Bronchial epithelial cell (primary cell): ENCODE measurements at regions not wholly inside any gene's neighbourhood (a gene's known extent, or its start where the extent isn't known, plus 50 kb on each side); places are given as distances from the start of the nearest gene placed in this dataset.
A peak's percentile ranks its signal among the peaks of the same experiment; 100 is the strongest.

Experiments used
- DNase-seq: peaks from one replicate; pipeline ENCODE4 v3.0.0-alpha.2; 2010; ENCODE audit warnings: low read depth
- FAIRE-seq: peaks from 2 replicates; lab custom pipeline; 2011; peaks lifted over from hg19 to GRCh38; lab: Jason Lieb, UNC
- H3K27me3 ChIP-seq: 2 replicates; pipeline ENCODE4 v1.5.1; 2011; ENCODE audit warnings: low read length; ENCODE audit not compliant: control insufficient read depth, insufficient read depth
- H3K36me3 ChIP-seq: 2 replicates; pipeline ENCODE4 v1.5.1; 2011; ENCODE audit warnings: low read length; ENCODE audit not compliant: control insufficient read depth, insufficient read depth
- H3K4me3 ChIP-seq: 2 replicates; pipeline ENCODE4 v1.5.1; 2011; ENCODE audit warnings: mild to moderate bottlenecking, low read depth, low read length, control low read depth
- CTCF ChIP-seq: IDR thresholded peaks from 2 replicates; pipeline ENCODE4 v1.5.1; 2011; ENCODE audit warnings: mild to moderate bottlenecking, moderate library complexity, low read length, control low read depth, inconsistent platforms; ENCODE audit not compliant: insufficient read depth, severe bottlenecking

- H3K36me3 ChIP-seq, result no peaks in the 10 kb centered on the region
- DNase-seq (no peak), FAIRE-seq (no peak)
- no peak for TF ChIP-seq CTCF
- no peaks in the 10 kb centered on the region for H3K27me3 ChIP-seq
- no peak overlapping the region for H3K4me3 ChIP-seq
Measured at GRCh38 chr7:25562673-25563182, 334.4 kb upstream of the NPVF start.

GRCh38 chr7:25565002-25565401 lies 336.7 kb upstream of the NPVF start:
- Histone ChIP-seq H3K27me3 (no peaks in the 10 kb centered on the region), H3K4me3 (no peak overlapping the region), H3K36me3 (no peaks in the 10 kb centered on the region)
- TF ChIP-seq CTCF, result no peak
- no peak for DNase-seq
- no peak for FAIRE-seq

- DNase-seq (peak; percentile 57), FAIRE-seq (no peak)
- H3K27me3 ChIP-seq, result no peaks in the 10 kb centered on the region
- no peaks in the 10 kb centered on the region for H3K36me3 ChIP-seq
- H3K4me3 ChIP-seq, result no peak overlapping the region
- TF ChIP-seq CTCF, result peak; percentile 95
Measured at GRCh38 chr7:25565949-25566348, 337.7 kb upstream of the NPVF start.

GRCh38 chr7:25567430-25567829 lies 339.1 kb upstream of the NPVF start:
- DNase-seq (no peak), FAIRE-seq (no peak)
- H3K36me3 ChIP-seq, result no peaks in the 10 kb centered on the region
- no peaks in the 10 kb centered on the region for H3K27me3 ChIP-seq
- no peak overlapping the region for H3K4me3 ChIP-seq
- TF ChIP-seq CTCF, result no peak

GRCh38 chr7:25569765-25570164 lies 341.5 kb upstream of the NPVF start:
- H3K36me3 ChIP-seq, result no peaks in the 10 kb centered on the region
- FAIRE-seq (no peak), DNase-seq (no peak)
- TF ChIP-seq CTCF, result no peak
- no peaks in the 10 kb centered on the region for H3K27me3 ChIP-seq
- no peak overlapping the region for H3K4me3 ChIP-seq

- no peaks in the 10 kb centered on the region for H3K36me3 ChIP-seq
- DNase-seq, result no peak
- no peaks in the 10 kb centered on the region for H3K27me3 ChIP-seq
- TF ChIP-seq CTCF, result no peak
- no peak for FAIRE-seq
- no peak overlapping the region for H3K4me3 ChIP-seq
Measured at GRCh38 chr7:25572423-25572822, 344.1 kb upstream of the NPVF start.
